ENCODE measurements at regions not wholly inside any gene's neighbourhood (a gene's known extent, or its start where the extent isn't known, plus 50 kb on each side); places are given as distances from the start of the nearest gene placed in this dataset.

- TF ChIP-seq ILK (tag; IDR thresholded peaks at IDR 0.05; ENCODE audit: borderline replicate concordance, low read depth) (no peak), FUS (optimal IDR thresholded peaks at IDR 0.05; ENCODE audit: low read depth, low read length) (no peak), DDX20 (tag; IDR thresholded peaks at IDR 0.05; ENCODE audit: low read depth) (no peak), PML (IDR thresholded peaks at IDR 0.05; ENCODE audit: low read length) (no peak), DEAF1 (CRISPR knock-in tag; IDR thresholded peaks at IDR 0.05) (no peak), SRSF9 (IDR thresholded peaks at IDR 0.05; ENCODE audit: borderline replicate concordance, low read depth, low read length) (no peak), ARHGAP35 (IDR thresholded peaks at IDR 0.05; ENCODE audit: partially characterized antibody) (no peak), RHOXF2B (CRISPR knock-in tag; conservative IDR thresholded peaks at IDR 0.05) (no peak), CEBPG (CRISPR knock-in tag; IDR thresholded peaks at IDR 0.05) (no peak), CEBPG (tag; conservative IDR thresholded peaks at IDR 0.05 in 1 of 2, IDR thresholded peaks at IDR 0.05 in 1 of 2) (no peak), IRF9 (tag; IDR thresholded peaks at IDR 0.05) (no peak), POLR2B (IDR thresholded peaks at IDR 0.05; ENCODE audit: low read depth, partially characterized antibody) (no peak), ZNF121 (CRISPR knock-in tag; conservative IDR thresholded peaks at IDR 0.05) (no peak), HSF4 (CRISPR knock-in tag; IDR thresholded peaks at IDR 0.05; ENCODE audit: borderline replicate concordance) (no peak), HDAC6 (IDR thresholded peaks at IDR 0.05; ENCODE audit: low read depth, low read length) (no peak), ZBTB2 (IDR thresholded peaks at IDR 0.05) (no peak), NR3C1 (CRISPR knock-in tag; IDR thresholded peaks at IDR 0.05) (no peak), ZNF695 (CRISPR knock-in tag; IDR thresholded peaks at IDR 0.05) (no peak), RBM34 (IDR thresholded peaks at IDR 0.05; ENCODE audit: borderline replicate concordance, insufficient read depth, low read length) (no peak), ZNF282 (CRISPR knock-in tag; IDR thresholded peaks at IDR 0.05) (no peak), BRD4 (IDR thresholded peaks at IDR 0.05) (no peak)
- no peak overlapping the region for H3K4me3 ChIP-seq
- DNase-seq (ENCODE audit: extremely low read depth in 1 of 4, low spot score in 3 of 4), result no peak
- H3K9me3 ChIP-seq (replicated peaks; ENCODE audit: control insufficient read depth, insufficient read depth, low read depth, low read length), result no peaks in the 10 kb centered on the region
- in situ Hi-C loops (cut with MboI) (no loop called here), intact Hi-C loops (cut with micrococcal nuclease) (no loop called here)
- H2AFZ ChIP-seq (ENCODE audit: low read depth, low read length), result no peak overlapping the region
- no peak for FAIRE-seq
- BruUV-seq (replicated peaks), result no TSS peak
- H3K27me3 ChIP-seq (ENCODE audit: control insufficient read depth in 2 of 2, insufficient read depth in 2 of 2, low read length in 2 of 2), result no peaks in the 10 kb centered on the region
- H4K20me1 ChIP-seq (replicated peaks; ENCODE audit: control insufficient read depth, insufficient read depth, low read length), result no peaks in the 10 kb centered on the region
- no peak overlapping the region for H3K27ac ChIP-seq (ENCODE audit: extremely low read depth, low read depth, low read length)
- H3K79me2 ChIP-seq (ENCODE audit: control insufficient read depth, insufficient read depth, low read length), result no peaks in the 10 kb centered on the region
- H3K9ac ChIP-seq (ENCODE audit: insufficient read depth in 1 of 2, low read depth in 2 of 2, low read length in 2 of 2), result no peak overlapping the region
- no peak for ATAC-seq
- ChIA-PET CTCF (ENCODE audit: low intra/inter-chr PET ratio) (no interaction called here), POLR2A (no interaction called here)
- no peak overlapping the region for H3K4me2 ChIP-seq (ENCODE audit: insufficient read depth, low read length)
- no peaks in the 10 kb centered on the region for H3K36me3 ChIP-seq (ENCODE audit: control insufficient read depth, insufficient read depth, low read length)
- H3K4me1 ChIP-seq (replicated peaks in 1 of 2; ENCODE audit: control insufficient read depth in 2 of 2, insufficient read depth in 2 of 2, low read length in 2 of 2), result no peaks in the 10 kb centered on the region
- H3K9me1 ChIP-seq (ENCODE audit: control insufficient read depth, insufficient read depth, low read length), result no peaks in the 10 kb centered on the region
Measured at GRCh38 chr1:217150366-217150765, 427.1 kb upstream of the ESRRG start.
